Peyer's patch (tissue), 4 donors: ENCODE measurements at regions not wholly inside any gene's neighbourhood (a gene's known extent, or its start where the extent isn't known, plus 50 kb on each side); places are given as distances from the start of the nearest gene placed in this dataset.

ENCODE experiments used
- CTCF ChIP-seq, 6 experiments: fragments of 450-650 bp in 4 of 6; fragments of 200-600 bp in 2 of 6; sonication (generic) in 1 of 6; IDR thresholded peaks; one replicate each; pipeline ENCODE4 v1.5.1; 2017 to 2019; ENCODE audit warnings: antibody characterized with exemption in 6 of 6, mild to moderate bottlenecking in 3 of 6, moderate library complexity in 1 of 6
- POLR2A ChIP-seq, 2 donors: fragments of 450-650 bp; IDR thresholded peaks; one replicate each; pipeline ENCODE4 v1.5.1; 2017; ENCODE audit warnings: antibody characterized with exemption in 2 of 2, mild to moderate bottlenecking in 2 of 2, moderate library complexity in 2 of 2

GRCh38 chr1:8255712-8256111 is 62.2 kb upstream of the SLC45A1 start:
- TF ChIP-seq CTCF (IDR thresholded peaks at IDR 0.05) (no peak), POLR2A (IDR thresholded peaks at IDR 0.05) (no peak)
